HT1080 (cell line): ENCODE measurements at regions not wholly inside any gene's neighbourhood (a gene's known extent, or its start where the extent isn't known, plus 50 kb on each side); places are given as distances from the start of the nearest gene placed in this dataset.

ENCODE experiments used
- DNase-seq: peaks from one replicate; pipeline ENCODE4 v3.0.0-alpha.2; 2015; ENCODE audit warnings: low read depth

DNA sequence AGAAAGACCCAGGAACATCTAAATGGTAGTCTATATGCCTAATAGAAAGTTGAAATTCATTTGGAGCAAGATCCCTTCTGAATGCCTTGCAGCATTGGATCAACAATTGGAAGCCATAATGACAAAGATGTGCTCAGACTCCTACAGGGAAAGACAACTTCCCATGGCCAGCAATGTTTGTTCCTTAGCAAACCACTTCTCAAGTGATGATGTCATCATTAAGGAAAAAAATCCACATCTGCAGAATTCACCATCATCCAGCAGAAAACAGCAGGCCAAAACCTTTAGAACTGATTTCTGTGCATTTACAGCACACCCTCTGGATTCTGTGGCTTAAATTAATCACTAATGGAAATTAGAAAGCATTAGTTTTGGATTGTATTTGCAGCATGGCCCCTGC lies 82.4 kb upstream of the ZIC3 start:
- no peak for DNase-seq

DNA sequence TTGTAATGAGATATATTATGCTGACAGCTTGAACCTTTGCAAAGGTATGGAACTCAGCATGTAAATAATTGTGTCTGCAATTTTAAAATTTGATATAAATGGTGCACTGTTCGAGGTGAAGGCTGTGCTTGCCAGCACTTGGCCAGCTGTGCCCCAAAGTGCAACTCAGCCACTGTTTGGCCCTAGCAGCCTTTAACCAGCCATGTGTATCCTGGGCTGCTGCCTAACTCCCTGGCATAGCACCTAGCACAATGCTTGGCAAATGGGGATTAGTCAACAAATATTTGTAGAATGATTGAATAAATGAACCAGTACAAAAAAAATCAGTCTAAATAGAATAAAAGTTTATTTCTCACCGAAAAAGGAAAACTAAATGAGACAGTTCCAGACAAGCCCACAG lies 83.8 kb upstream of the ZIC3 start:
- DNase-seq = no peak

DNA sequence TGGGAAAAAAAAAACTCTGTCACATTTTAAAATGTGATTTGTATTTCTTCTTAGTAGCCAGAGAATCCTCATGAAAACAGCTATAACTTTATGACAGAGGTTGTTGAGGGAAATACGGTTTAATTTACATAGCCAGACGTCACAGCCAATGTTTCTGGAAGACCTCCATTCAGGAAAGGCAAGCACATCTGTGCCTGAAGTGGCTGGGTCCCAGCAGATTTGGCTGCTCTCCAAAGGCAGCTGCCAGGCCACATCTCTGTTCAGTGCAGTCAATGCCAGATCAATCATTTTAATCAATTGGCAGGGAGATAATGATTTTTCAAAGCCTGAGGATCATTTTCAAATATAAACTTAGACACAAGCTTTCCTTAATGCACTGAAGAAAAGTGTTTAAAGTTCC lies 86.5 kb upstream of the ZIC3 start:
- DNase-seq = no peak

GRCh38 chrX:137441711-137442110 lies 124.2 kb upstream of the ZIC3 start:
- no peak for DNase-seq

DNA sequence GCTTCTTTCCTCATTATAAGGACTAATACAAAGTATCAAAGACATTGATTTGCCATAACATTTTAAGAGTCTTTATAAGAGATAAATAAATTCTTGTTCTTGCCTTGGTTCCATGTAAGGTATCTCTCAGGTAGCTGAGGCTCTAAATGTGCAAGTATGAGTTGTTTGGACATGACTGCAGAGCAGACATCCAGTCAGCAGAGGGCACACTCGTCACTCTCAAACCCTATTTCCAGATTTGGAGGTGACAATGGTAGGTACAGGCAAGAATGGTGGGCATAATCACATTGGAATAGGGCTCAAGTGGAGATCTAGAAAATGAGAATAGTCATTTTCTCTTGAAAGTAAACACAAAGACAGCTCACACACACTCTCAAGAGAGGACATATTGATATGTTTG lies 133.3 kb upstream of the ZIC3 start:
- DNase-seq = no peak

DNA sequence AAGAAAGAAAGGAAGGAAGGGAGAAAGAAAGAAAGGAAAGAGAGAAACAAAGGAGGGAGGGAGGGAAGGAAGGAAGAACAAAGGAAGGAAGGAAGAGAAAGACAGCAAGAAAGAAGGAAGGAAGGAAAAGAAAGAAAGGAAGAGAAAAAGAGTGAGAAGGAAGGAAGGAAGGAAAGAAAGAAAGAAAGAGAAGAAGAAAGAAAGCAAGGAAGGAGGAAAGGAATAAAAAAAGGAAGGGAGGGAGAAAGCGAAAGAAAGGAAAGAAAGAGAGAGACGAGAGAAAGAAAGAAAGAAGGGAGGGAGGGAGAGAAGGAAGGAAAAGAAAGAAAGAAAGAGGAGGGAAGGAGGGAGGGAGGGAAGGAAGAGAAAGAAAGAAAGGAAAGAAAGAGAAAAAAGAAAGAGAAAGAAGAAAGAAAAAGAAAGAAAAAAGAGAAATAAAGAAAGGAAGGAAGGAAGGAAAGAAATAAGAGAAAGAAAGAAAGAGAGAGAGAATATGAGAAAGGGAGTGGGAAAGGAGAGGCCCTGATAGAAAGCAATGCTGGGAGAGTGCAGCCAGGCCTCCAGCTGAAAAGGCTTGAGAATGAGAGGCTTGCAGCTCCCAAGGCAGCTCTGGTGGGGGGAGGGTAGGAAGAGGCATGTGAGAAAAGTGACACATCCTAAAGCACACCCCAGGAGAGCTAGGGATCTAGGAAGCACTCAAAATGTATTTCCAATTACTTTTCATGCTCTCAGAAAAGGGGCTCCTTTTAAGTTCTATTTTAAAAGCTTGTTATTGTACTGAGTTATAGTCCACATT lies 134.0 kb upstream of the ZIC3 start:
- no peak for DNase-seq

GRCh38 chrX:137430984-137431475 lies 134.9 kb upstream of the ZIC3 start:
- no peak for DNase-seq

- DNase-seq = no peak
Measured at GRCh38 chrX:137430301-137430700, 135.6 kb upstream of the ZIC3 start.

DNA sequence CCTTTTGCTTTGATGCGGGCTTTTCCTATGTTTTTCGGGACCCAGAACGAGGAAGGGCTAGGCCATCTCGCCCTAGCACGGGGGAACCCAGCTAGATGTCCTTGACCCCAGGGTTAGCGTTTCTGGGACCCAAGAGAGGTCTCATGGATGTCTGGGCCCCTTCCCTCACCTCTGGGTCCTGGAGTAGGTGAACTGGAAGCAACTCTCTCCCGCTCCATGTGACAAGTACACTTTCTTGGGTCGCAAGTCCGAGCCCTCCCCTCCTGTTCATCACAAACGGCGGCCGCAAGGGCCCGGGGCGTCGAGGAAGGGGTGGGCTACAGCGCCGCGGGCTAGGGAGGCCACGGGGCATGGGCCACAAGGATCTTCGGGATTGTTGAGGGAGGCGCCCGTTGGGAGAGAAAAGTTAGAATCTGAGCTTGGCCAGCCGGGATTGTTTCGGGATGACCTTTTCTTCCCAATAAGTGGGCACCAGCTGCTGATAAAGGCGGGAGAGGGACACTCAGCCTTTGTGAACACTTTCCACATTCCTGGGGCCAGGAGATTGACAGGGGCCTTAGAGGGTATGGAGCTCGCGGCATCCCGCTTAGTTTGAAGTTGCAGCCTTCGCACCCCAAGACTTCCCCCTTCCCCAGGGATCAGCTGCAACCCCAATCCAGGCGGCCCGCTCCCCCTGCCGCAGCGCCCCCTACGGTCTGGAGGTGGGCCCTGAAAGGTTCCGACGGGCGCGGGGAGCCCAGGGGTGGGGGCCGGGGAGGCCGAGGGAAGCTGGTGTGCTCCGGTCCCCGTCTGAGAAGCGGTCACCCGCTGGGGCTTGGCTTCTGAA lies 136.9 kb upstream of the ZIC3 start:
- DNase-seq = no peak

DNA sequence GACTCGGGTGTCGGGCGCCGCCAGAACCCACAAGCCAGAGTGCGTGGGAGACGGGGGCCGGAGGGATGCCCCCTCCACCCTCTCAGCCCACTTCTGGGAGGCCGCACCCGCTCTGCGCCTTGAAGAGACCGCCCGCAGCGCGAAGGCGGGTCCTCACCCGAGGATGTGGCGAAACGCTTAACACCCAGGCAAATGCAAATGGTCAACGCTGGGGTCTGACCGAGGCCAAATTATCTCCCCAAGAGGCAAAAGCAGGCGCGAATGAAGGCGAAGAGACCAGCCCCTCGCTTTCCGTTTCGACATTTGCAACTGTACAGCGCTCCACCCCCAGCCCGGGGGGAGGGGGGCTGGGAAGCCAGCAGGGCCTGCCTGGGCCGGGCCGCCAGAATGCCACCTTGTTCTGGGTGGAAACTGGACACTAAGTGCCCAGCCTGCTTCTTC lies 137.7 kb upstream of the ZIC3 start:
- no peak for DNase-seq

- no peak for DNase-seq
Measured at GRCh38 chrX:137427816-137428215, 138.1 kb upstream of the ZIC3 start.

DNA sequence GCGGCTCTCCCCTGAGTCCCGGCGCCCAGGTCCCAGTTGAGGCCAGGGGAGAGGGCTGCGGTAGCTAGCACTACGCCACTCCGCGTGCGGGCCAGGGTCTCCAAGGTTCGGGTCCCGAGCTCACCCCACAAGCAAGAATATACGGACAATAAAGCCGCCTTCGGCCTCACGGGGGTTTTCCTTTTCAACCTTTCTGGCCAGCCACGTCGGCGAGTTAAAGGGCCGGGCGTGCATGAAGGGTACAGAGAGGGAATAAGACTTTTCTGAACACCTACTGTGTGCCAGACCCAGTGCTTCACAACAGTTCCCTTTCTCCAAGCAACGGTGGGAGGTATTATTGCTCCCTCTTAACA lies 138.5 kb upstream of the ZIC3 start:
- no peak for DNase-seq

GRCh38 chrX:137426695-137427425 lies 139.1 kb upstream of the ZIC3 start:
- DNase-seq = no peak

DNA sequence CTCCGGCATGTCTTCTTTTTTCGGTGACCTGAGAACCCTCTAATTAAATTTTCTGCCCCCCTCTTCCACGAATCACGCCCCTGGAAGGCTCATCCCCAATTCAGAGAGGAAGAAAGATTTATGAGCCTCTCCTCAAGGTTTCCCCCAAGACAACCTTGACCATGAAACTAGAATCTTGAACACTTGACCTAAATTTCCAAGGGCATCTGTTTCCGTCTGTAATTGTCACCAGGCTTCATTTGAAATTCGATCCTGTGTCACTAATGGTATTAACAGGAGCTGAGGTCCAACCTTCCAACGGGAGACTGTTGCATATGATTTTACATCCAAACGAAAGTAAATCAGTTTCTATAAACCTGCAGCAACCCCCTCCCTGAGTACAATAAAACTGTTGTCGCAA lies 139.9 kb upstream of the ZIC3 start:
- no peak for DNase-seq

DNA sequence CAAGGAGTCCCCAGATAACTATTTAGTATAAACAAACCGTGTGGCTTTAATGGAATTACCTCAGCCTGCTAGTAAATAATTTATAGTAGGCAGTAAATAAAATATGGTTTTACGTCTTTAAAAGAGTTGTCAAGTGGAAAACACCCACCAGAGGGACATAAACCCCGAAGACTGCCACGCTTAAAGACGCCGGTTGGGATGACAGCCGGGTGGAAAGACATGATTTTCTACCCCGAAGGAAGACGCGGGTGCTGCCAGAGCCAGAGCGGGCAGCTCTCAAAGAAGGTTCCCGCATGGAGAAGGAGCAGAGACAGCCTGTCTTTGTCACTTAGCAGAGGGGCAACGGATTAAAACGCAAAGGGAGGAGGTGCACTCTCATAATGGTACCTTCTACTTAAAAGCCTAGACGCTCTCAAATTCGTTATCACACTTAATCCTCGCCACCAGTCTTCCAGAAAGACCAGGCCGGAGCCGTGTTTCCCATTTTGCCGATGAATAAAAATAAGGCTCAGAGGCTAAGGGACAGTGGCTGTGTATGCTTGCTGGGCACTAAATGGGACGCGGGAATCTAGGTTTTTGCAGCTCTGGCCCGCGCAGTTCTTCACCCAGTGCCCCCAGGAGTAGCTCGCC lies 140.5 kb upstream of the ZIC3 start:
- DNase-seq = no peak

GRCh38 chrX:137424679-137425078 lies 141.2 kb upstream of the ZIC3 start:
- DNase-seq = no peak

DNA sequence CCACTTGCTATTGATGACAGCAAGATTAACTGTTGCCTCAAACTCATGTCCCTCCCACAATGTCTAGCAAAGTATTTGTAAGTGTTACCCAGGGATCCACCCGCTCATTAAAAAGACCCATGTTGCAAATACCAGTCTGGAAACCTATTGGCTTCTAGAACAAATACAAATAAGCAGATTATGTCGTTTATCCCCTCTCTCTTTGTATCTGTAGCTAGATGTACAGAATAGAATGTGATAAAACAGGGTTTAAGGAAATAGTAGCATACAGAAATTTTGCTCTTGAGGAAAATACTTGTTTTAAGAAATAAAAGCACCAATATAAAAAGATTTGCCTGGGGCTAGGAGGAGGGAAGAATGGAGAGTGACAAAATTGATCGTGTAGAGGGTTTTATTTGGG lies 142.7 kb upstream of the ZIC3 start:
- DNase-seq = no peak

GRCh38 chrX:137418086-137418485 lies 147.8 kb upstream of the ZIC3 start:
- no peak for DNase-seq

- DNase-seq = no peak
Measured at GRCh38 chrX:137413190-137413589, 152.7 kb upstream of the ZIC3 start.

DNA sequence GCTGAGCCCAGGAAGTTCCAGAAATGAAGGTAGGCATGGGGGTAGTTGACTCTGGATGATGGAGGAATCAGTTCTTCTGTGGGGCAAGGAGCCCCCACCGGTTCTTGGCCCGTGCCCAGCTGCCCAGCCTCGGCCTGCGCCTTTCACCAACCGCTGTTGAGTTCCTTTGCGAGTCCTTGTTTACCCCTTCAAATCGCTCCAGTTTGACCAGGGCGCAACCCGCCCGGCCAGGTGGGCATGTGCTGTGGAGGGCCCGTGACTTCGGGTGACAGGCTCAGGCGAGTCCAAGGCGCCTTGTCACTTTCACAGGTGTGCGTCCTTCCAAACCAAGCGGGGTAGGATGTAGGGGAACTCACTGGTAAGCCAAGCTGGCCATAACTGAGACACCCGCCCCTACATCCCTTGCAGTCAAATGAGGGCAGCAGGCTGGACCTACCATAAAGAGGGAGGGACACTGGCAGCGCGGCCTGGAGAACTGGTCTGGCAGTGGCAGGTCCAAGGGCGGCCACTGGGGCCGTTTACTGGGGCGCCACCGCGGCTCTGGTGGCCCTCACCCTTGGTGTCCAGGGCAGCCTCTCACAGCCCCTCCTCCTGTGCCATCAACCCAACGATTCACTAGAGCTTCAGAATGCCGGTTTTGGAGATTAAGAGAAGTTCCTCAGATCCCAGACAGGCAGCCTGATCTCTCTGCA lies 160.3 kb upstream of the ZIC3 start:
- DNase-seq = no peak

DNA sequence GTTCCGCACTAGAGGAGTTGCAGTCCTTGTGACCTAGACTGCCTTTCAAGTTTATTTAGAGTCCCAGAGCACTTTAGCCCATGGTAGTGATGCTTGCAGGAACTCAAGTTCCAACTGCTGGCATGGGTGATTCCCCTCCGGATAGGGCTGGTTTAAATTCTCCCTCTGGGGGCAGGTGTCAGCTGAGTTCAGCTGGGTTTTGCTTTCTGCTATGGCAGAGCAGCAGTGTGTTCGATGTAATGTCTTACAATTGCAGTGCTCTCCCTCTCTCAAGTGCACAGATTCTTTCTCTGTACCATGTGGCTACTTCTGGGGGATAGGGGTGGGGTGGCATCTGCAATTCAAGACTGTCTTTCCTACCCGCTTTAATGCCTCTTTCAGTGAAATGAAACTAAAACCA lies 164.8 kb upstream of the ZIC3 start:
- no peak for DNase-seq
